Right atrium auricular region (tissue), 2 donors: ENCODE measurements at regions not wholly inside any gene's neighbourhood (a gene's known extent, or its start where the extent isn't known, plus 50 kb on each side); places are given as distances from the start of the nearest gene placed in this dataset.

ENCODE experiments used
- DNase-seq: peaks from one replicate; pipeline ENCODE4 v3.0.0-alpha.2; 2019; ENCODE audit warnings: low spot score
- H3K27ac ChIP-seq, 2 donors: fragments of 200-600 bp; sonication (generic); 1 replicate in 1 of 2; 2 replicates in 1 of 2; pipeline ENCODE4 v1.5.1; 2016 to 2019
- H3K27me3 ChIP-seq, 2 donors: fragments of 200-600 bp; sonication (generic); one replicate each; pipeline versions ENCODE4 v1.5.1 to v1.6.0; 2017 to 2019
- H3K36me3 ChIP-seq: fragments of 200-600 bp; sonication (generic); one replicate; pipeline ENCODE4 v1.5.1; 2016
- H3K4me1 ChIP-seq, 2 donors: fragments of 200-600 bp; sonication (generic); one replicate each; pipeline versions ENCODE4 v1.5.1 to v1.6.0; 2017 to 2019
- H3K4me3 ChIP-seq, 2 donors: fragments of 200-600 bp; sonication (generic); 1 replicate in 1 of 2; 2 replicates in 1 of 2; pipeline ENCODE4 v1.5.1; 2017 to 2019; ENCODE audit warnings: mild to moderate bottlenecking in 1 of 2, moderate library complexity in 1 of 2
- H3K9me3 ChIP-seq, 2 donors: fragments of 200-600 bp; sonication (generic); one replicate each; pipeline ENCODE4 v1.5.1; 2019
- TF ChIP-seq, protein P1 (sequence below), 2 donors: fragments of 200-600 bp; sonication (generic); IDR thresholded peaks; one replicate each; pipeline ENCODE4 v1.5.1; 2019; ENCODE audit warnings: antibody characterized with exemption in 2 of 2

DNA sequence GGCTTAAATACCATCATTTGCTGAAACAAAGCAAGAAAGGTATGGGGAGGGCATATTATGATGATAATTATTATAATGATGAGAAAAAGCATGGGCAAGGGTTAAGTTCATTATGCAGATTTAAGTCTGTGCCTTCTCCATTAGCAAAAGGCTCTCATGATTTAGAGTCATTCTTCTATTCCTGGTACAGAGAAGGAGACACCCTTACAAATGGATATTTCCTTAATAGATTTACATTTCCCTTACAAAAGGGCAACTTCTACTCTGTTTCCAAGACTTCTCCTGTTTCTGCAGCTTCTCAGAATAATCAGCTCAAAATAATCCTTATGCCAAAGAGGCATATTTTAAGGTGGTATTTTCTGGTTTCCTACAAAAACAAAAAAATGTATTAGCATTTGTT, 121.1 kb upstream of the CAMK1G start:
- no peak overlapping the region for H3K4me3 ChIP-seq
- H3K4me1 ChIP-seq: no peaks in the 10 kb centered on the region
- TF ChIP-seq, protein P1, sequence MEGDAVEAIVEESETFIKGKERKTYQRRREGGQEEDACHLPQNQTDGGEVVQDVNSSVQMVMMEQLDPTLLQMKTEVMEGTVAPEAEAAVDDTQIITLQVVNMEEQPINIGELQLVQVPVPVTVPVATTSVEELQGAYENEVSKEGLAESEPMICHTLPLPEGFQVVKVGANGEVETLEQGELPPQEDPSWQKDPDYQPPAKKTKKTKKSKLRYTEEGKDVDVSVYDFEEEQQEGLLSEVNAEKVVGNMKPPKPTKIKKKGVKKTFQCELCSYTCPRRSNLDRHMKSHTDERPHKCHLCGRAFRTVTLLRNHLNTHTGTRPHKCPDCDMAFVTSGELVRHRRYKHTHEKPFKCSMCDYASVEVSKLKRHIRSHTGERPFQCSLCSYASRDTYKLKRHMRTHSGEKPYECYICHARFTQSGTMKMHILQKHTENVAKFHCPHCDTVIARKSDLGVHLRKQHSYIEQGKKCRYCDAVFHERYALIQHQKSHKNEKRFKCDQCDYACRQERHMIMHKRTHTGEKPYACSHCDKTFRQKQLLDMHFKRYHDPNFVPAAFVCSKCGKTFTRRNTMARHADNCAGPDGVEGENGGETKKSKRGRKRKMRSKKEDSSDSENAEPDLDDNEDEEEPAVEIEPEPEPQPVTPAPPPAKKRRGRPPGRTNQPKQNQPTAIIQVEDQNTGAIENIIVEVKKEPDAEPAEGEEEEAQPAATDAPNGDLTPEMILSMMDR (IDR thresholded peaks at IDR 0.05): no peak
- DNase-seq: no peak
- H3K9me3 ChIP-seq: peaks cover 0 to 26% of the 10 kb centered on the region in 2 donors
- H3K27me3 ChIP-seq: no peaks in the 10 kb centered on the region
- H3K36me3 ChIP-seq: no peaks in the 10 kb centered on the region
- no peak overlapping the region for H3K27ac ChIP-seq

DNA sequence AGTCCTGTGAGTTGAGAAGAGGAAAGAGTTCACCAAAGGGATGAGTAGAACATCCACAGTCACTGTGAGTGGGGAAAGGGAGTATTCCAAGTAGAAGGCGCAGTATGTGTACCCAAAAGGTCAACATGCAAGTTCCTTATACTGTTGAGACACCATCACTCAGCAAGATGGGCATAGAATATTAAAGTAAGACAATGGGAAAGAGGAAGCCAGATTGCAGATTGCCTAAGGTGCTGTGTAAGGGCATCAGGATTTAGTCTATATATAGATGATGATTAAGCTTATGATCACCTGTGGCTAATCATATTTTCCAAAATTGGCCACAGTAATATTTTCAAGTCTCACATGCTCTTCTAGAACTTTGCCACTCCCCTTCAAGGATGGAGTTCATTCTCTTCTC, 120.1 kb upstream of the CAMK1G start:
- Histone ChIP-seq H3K27ac (no peak overlapping the region), H3K36me3 (no peaks in the 10 kb centered on the region), H3K4me3 (no peak overlapping the region), H3K9me3 (peaks cover 0 to 26% of the 10 kb centered on the region in 2 donors), H3K27me3 (no peaks in the 10 kb centered on the region), H3K4me1 (no peaks in the 10 kb centered on the region)
- no peak for DNase-seq
- TF ChIP-seq, protein P1 (IDR thresholded peaks at IDR 0.05): no peak

DNA sequence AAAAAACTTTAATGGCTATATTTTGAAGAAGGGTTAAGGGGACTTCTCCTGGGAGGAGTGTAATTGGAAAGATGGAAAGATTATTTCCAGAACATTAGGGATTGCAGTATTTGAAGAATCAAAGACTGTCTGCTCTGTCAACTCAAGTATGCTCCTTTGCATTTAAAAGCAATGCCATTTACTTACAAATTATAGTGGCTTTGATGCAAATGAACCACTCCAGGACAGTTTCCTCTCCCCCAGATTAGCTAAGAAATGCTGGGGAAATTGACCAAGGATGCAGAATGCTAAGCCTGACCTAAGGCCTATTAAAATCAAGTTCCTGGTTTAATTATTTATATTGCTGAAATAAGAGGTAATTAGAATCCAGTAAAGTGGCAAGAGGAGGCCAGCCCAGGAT, 110.5 kb upstream of the CAMK1G start:
- Histone ChIP-seq H3K4me3 (no peak overlapping the region), H3K9me3 (peaks cover 0 to 9% of the 10 kb centered on the region in 2 donors), H3K36me3 (no peaks in the 10 kb centered on the region), H3K4me1 (no peaks in the 10 kb centered on the region), H3K27ac (no peak overlapping the region), H3K27me3 (no peaks in the 10 kb centered on the region)
- no peak for DNase-seq
- TF ChIP-seq, protein P1 (IDR thresholded peaks at IDR 0.05): no peak

DNA sequence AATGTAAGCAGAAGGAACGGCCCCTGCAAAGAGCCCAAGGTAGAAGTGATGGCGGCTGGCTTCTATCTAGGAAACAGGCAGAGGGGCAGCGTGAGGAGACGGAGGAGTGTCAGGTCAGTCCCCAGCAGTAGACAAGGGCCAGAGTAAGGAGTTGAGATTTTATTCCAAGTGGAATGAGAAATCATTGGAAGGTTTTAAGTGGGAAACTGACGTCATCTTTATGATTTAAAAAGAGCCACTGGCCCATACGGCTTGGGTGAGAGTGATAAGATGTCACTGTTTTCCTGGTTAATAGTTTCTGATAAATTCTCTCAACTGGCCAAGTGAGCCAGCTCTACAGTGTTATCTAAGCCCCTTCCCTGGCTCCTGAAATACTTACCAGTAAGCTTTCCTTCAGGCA, 103.2 kb upstream of the CAMK1G start:
- TF ChIP-seq, protein P1 (IDR thresholded peaks at IDR 0.05): no peak
- Histone ChIP-seq H3K4me1 (no peaks in the 10 kb centered on the region), H3K9me3 (no peaks in the 10 kb centered on the region), H3K27ac (no peak overlapping the region), H3K4me3 (no peak overlapping the region), H3K27me3 (no peaks in the 10 kb centered on the region), H3K36me3 (no peaks in the 10 kb centered on the region)
- DNase-seq: no peak

DNA sequence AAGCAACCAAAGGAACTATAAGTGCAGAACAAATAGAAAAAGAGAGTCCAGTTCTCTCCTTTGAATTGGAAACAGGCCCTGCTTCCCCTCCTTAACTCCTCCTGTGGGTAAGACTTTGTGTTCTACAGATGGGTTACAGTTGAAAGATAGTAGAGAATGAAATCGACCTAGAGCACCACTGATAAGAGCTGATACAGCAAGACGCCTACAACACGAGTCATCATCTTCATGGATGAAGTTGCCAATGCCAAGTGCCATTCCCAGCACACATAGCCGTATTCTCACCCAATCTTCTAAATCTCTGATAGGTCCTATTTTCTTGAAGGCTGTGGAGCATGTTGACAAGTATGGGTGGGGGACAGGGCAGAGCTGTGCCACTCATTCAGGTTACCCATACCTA, 99.8 kb upstream of the CAMK1G start:
- H3K27me3 ChIP-seq: no peaks in the 10 kb centered on the region
- TF ChIP-seq, protein P1 (IDR thresholded peaks at IDR 0.05): no peak
- no peak for DNase-seq
- H3K9me3 ChIP-seq: no peaks in the 10 kb centered on the region
- no peaks in the 10 kb centered on the region for H3K36me3 ChIP-seq
- no peaks in the 10 kb centered on the region for H3K4me1 ChIP-seq
- H3K27ac ChIP-seq: no peak overlapping the region
- no peak overlapping the region for H3K4me3 ChIP-seq

DNA sequence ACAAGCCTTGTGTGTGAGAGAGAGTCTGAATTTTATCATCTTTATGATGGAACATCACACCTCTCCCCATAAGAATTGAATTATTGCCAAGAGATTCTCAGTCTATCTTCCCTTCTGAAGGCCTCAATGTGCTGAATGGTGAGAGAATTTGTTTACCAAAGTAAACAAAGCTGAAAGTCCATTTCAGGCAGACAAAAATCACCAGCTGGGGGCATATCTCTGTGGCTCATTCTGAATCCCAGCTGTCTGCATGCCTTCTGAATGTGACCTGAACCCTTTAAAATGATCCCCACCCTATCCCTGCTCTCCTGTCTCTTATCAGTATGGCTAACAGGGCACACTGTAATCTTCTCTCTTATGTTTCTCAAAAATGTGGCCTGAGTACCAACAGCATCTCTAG, 99.1 kb upstream of the CAMK1G start:
- Histone ChIP-seq H3K9me3 (no peaks in the 10 kb centered on the region), H3K27ac (no peak overlapping the region), H3K4me3 (no peak overlapping the region), H3K36me3 (no peaks in the 10 kb centered on the region), H3K27me3 (no peaks in the 10 kb centered on the region), H3K4me1 (no peaks in the 10 kb centered on the region)
- TF ChIP-seq, protein P1 (IDR thresholded peaks at IDR 0.05): no peak
- no peak for DNase-seq
